Activated naive CD4-positive, alpha-beta T cell treated with anti-CD3 and anti-CD28 coated beads, Interleukin-2, amount 50 U/mL, for 72 hours (primary cell): ENCODE measurements at regions not wholly inside any gene's neighbourhood (a gene's known extent, or its start where the extent isn't known, plus 50 kb on each side); places are given as distances from the start of the nearest gene placed in this dataset.

ENCODE experiments used
- ATAC-seq, 2 donors: fragments of 150-1000 bp; cut with Tn5 transposase; 2 replicates each; pipeline ENCODE4 v1.10.0; 2021; ENCODE audit warnings: mild to moderate bottlenecking in 2 of 2, moderate library complexity in 2 of 2
- DNase-seq, 2 donors: peaks; one replicate each; pipeline ENCODE4 v3.0.0; 2021 to 2022; ENCODE audit warnings: low spot score in 2 of 2
- H3K27ac Mint-ChIP-seq, 2 donors: one replicate each; pipeline ENCODE4 v1.8.0; 2022; ENCODE audit warnings: mild to moderate bottlenecking in 2 of 2, mixed read lengths in 2 of 2
- H3K36me3 Mint-ChIP-seq, 2 donors: one replicate each; pipeline ENCODE4 v1.8.0; 2022; ENCODE audit warnings: mixed read lengths in 2 of 2
- H3K9me3 Mint-ChIP-seq, 2 donors: one replicate each; pipeline ENCODE4 v1.8.0; 2022; ENCODE audit warnings: mixed read lengths in 2 of 2

DNA sequence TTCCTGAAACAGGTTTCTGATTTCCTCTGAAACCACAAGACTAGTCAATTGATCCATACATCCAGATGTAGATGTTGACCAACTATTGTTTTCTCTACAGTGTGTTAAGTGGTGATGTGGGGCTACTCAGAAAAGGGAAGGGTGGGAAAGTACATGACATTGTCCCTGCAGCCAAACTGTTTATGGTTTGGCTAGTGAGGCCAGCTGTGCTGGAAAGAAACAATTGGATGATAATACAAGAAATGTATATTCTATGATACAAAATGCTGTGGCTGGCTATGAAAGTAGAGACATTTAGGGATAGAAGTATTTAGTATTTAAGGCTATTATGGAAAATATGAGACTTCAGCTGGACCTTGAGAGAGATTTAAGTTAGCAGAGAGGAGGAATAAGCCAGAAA, 244.5 kb downstream of the ADGRL2 start:
- Mint-ChIP-seq H3K27ac (no peak overlapping the region), H3K9me3 (peaks cover 0 to 9% of the 10 kb centered on the region in 2 donors), H3K36me3 (no peaks in the 10 kb centered on the region)
- no peak for DNase-seq
- no peak for ATAC-seq

GRCh38 chr1:82044536-82044935, 243.8 kb downstream of the ADGRL2 start:
- peaks cover 0 to 9% of the 10 kb centered on the region in 2 donors for H3K9me3 Mint-ChIP-seq
- no peak for ATAC-seq

GRCh38 chr1:82044111-82044510, 243.4 kb downstream of the ADGRL2 start:
- H3K36me3 Mint-ChIP-seq = no peaks in the 10 kb centered on the region
- ATAC-seq = no peak
- H3K27ac Mint-ChIP-seq = no peak overlapping the region

More at GRCh38 chr1:82044536-82044935, 243.8 kb downstream of the ADGRL2 start:
- no peak for DNase-seq
- H3K27ac Mint-ChIP-seq = no peak overlapping the region
- no peaks in the 10 kb centered on the region for H3K36me3 Mint-ChIP-seq

GRCh38 chr1:82042306-82043060, 241.7 kb downstream of the ADGRL2 start:
- H3K9me3 Mint-ChIP-seq = peaks cover 0 to 6% of the 10 kb centered on the region in 2 donors
- no peak overlapping the region for H3K27ac Mint-ChIP-seq
- no peak for ATAC-seq
- H3K36me3 Mint-ChIP-seq = no peaks in the 10 kb centered on the region
- DNase-seq = no peak

More at GRCh38 chr1:82044111-82044510, 243.4 kb downstream of the ADGRL2 start:
- H3K9me3 Mint-ChIP-seq = peaks cover 0 to 9% of the 10 kb centered on the region in 2 donors
- no peak for DNase-seq
